IMR-90 (cell line): ENCODE measurements at regions not wholly inside any gene's neighbourhood (a gene's known extent, or its start where the extent isn't known, plus 50 kb on each side); places are given as distances from the start of the nearest gene placed in this dataset.

Experiments used
- ATAC-seq: fragments of 200-7000 bp; cut with Tn5 transposase; 2 replicates; pipeline ENCODE4 v1.9.1; 2020; ENCODE audit warnings: low read depth, mild to moderate bottlenecking, moderate library complexity
- BruUV-seq: library from RNA; stranded (reverse); fragments of 400-500 nt; replicated peaks from 2 replicates; lab custom pipeline; 2021; lab: Mats Ljungman, UMichigan
- CTCF ChIA-PET: fragments of 300-600 bp; formaldehyde crosslinking; extraction: SDS; loops from one replicate; lab custom pipeline; 2021; ENCODE audit warnings: antibody characterized with exemption; lab: Yijun Ruan, JAX
- POLR2A ChIA-PET: fragments of 300-600 bp; sonication (Branson Sonifier 250); formaldehyde crosslinking; loops from one replicate; lab custom pipeline; 2022; ENCODE audit warnings: antibody characterized with exemption; ENCODE audit not compliant: unreplicated experiment; lab: Charles Lee
- DNase-seq: peaks from one replicate; pipeline ENCODE4 v3.0.0; 2013
- H2AFZ ChIP-seq: replicated peaks from 2 replicates; pipeline ENCODE3; 2013; ENCODE audit warnings: low read length, mild to moderate bottlenecking; ENCODE audit not compliant: poor library complexity
- H2AK5ac ChIP-seq: 2 replicates; pipeline ENCODE4 v1.6.1; 2013; ENCODE audit warnings: low read depth, low read length, inconsistent platforms
- H2AK9ac ChIP-seq: replicated peaks from 2 replicates; pipeline ENCODE3; 2013; ENCODE audit warnings: mild to moderate bottlenecking, low read depth, low read length, moderate library complexity; ENCODE audit not compliant: poor library complexity
- H2BK120ac ChIP-seq: 2 replicates; pipeline ENCODE4 v1.6.1; 2013; ENCODE audit warnings: low read depth, low read length, inconsistent platforms
- H2BK15ac ChIP-seq: 3 replicates; pipeline ENCODE4 v1.6.1; 2013; ENCODE audit warnings: low read depth, low read length, inconsistent platforms
- H2BK20ac ChIP-seq: 2 replicates; pipeline ENCODE4 v1.6.1; 2013; ENCODE audit warnings: low read depth, mild to moderate bottlenecking, inconsistent platforms, low read length, moderate library complexity
- H2BK5ac ChIP-seq: 2 replicates; pipeline ENCODE4 v1.6.1; 2013; ENCODE audit warnings: mild to moderate bottlenecking, low read depth, low read length, inconsistent platforms; ENCODE audit not compliant: poor library complexity, severe bottlenecking
- H3K14ac ChIP-seq: replicated peaks from 2 replicates; pipeline ENCODE4 v1.6.1; 2013; ENCODE audit warnings: low read depth, low read length, inconsistent platforms
- H3K18ac ChIP-seq: 2 replicates; pipeline ENCODE4 v1.6.1; 2013; ENCODE audit warnings: low read depth, low read length, control low read depth
- H3K23ac ChIP-seq: 2 replicates; pipeline ENCODE4 v1.6.1; 2013; ENCODE audit warnings: low read depth, low read length, inconsistent platforms
- H3K27ac ChIP-seq: 2 replicates; pipeline ENCODE4 v1.5.1; 2013; ENCODE audit warnings: mild to moderate bottlenecking, control low read depth, low read length; ENCODE audit not compliant: insufficient read depth
- H3K27me3 ChIP-seq: 2 replicates; pipeline ENCODE4 v1.6.1; 2013; ENCODE audit warnings: low read length; ENCODE audit not compliant: control insufficient read depth, insufficient read depth
- H3K36me3 ChIP-seq: 2 replicates; pipeline ENCODE4 v1.6.1; 2013; ENCODE audit warnings: low read length, mixed read lengths; ENCODE audit not compliant: control insufficient read depth, insufficient read depth
- H3K4ac ChIP-seq: 2 replicates; pipeline ENCODE4 v1.6.1; 2013; ENCODE audit warnings: low read depth, low read length, inconsistent platforms
- H3K4me1 ChIP-seq: 2 replicates; pipeline ENCODE4 v1.6.1; 2013; ENCODE audit warnings: low read length, mixed read lengths; ENCODE audit not compliant: control insufficient read depth, insufficient read depth
- H3K4me2 ChIP-seq: 2 replicates; pipeline ENCODE4 v1.6.1; 2013; ENCODE audit warnings: low read depth, mild to moderate bottlenecking, control low read depth, low read length, moderate library complexity
- H3K4me3 ChIP-seq: 2 replicates; pipeline ENCODE4 v1.5.1; 2013; ENCODE audit warnings: low read depth, mild to moderate bottlenecking, control low read depth, low read length, moderate library complexity; ENCODE audit not compliant: insufficient read depth
- H3K56ac ChIP-seq: 2 replicates; pipeline ENCODE4 v1.6.1; 2013; ENCODE audit warnings: low read length, inconsistent platforms; ENCODE audit not compliant: insufficient read depth; ENCODE audit errors: extremely low read depth
- H3K79me1 ChIP-seq, 2 experiments: 2 replicates each; pipeline ENCODE4 v1.6.1; 2013; ENCODE audit warnings: low read length in 2 of 2, inconsistent platforms in 1 of 2, low read depth in 1 of 2
- H3K9ac ChIP-seq: 2 replicates; pipeline ENCODE4 v1.6.1; 2013; ENCODE audit warnings: low read depth, low read length, control low read depth
- H3K9me1 ChIP-seq: 2 replicates; pipeline ENCODE4 v1.6.1; 2013; ENCODE audit warnings: low read length, inconsistent platforms; ENCODE audit not compliant: insufficient read depth
- H3K9me3 ChIP-seq: 2 replicates; pipeline ENCODE4 v1.6.1; 2013; ENCODE audit warnings: low read length; ENCODE audit not compliant: control insufficient read depth, insufficient read depth
- H4K20me1 ChIP-seq: 2 replicates; pipeline ENCODE4 v1.6.1; 2013; ENCODE audit warnings: low read length, inconsistent platforms; ENCODE audit not compliant: insufficient read depth
- H4K5ac ChIP-seq: 2 replicates; pipeline ENCODE4 v1.6.1; 2013; ENCODE audit warnings: mild to moderate bottlenecking, low read depth, low read length, control low read depth
- H4K8ac ChIP-seq, 2 experiments: 2 replicates each; pipeline ENCODE4 v1.6.1; 2013; ENCODE audit warnings: low read depth in 2 of 2, low read length in 2 of 2, control low read depth in 1 of 2, inconsistent platforms in 1 of 2
- H4K91ac ChIP-seq: 2 replicates; pipeline ENCODE4 v1.6.1; 2013; ENCODE audit warnings: low read depth, low read length, inconsistent platforms; ENCODE audit not compliant: insufficient read depth
- CEBPB ChIP-seq: IDR thresholded peaks from 2 replicates; pipeline ENCODE4 v1.6.1; 2012; ENCODE audit warnings: low read depth, low read length, improper control_type of control experiment
- CHD1 ChIP-seq: IDR thresholded peaks from 2 replicates; pipeline ENCODE4 v1.6.1; 2012; ENCODE audit warnings: low read depth, low read length, improper control_type of control experiment
- CTCF ChIP-seq: conservative IDR thresholded peaks from 2 replicates; pipeline ENCODE4 v1.5.1; 2012; ENCODE audit warnings: mild to moderate bottlenecking, low read depth, low read length, improper control_type of control experiment
- RAD21 ChIP-seq: IDR thresholded peaks from 2 replicates; pipeline ENCODE4 v1.6.1; 2012; ENCODE audit warnings: low read length, improper control_type of control experiment
- SMC3 ChIP-seq: fragments of 150-350 bp; IDR thresholded peaks from 2 replicates; pipeline ENCODE4 v1.6.1; 2016; ENCODE audit warnings: low read depth, mild to moderate bottlenecking, antibody characterized with exemption, low read length, moderate library complexity
- USF2 ChIP-seq: fragments of 150-350 bp; IDR thresholded peaks from 2 replicates; pipeline ENCODE4 v1.6.1; 2017; ENCODE audit warnings: mild to moderate bottlenecking, antibody characterized with exemption, low read length, low read depth
- WGBS, 2 experiments: methylation state at CpG; one replicate each; pipeline versions ENCODE4 v1.1.5 to v1.1.7; 2013; ENCODE audit warnings: missing lambda C conversion rate in 2 of 2; ENCODE audit not compliant: insufficient read length in 1 of 2; ENCODE audit errors: extremely low coverage in 2 of 2; 5-methylcytosine and 5-hydroxymethylcytosine counted together
- dilution Hi-C: fragments of 300-500 bp; cut with HindIII; formaldehyde crosslinking; loops from one replicate; pipeline ENCODE4 v1.14.3; 2018; ENCODE audit warnings: low sequenced_read_pairs; ENCODE audit not compliant: unreplicated experiment
- in situ Hi-C: fragments of 300-500 bp; cut with MboI; formaldehyde crosslinking; loops from 3 replicates; pipeline ENCODE4 v1.14.3; 2019; ENCODE audit warnings: low sequenced_read_pairs, inconsistent platforms, mixed read lengths
- intact Hi-C: fragments of 100-400 bp; cut with micrococcal nuclease; formaldehyde crosslinking; loops from 2 replicates; pipeline ENCODE4 v1.10.0; 2022
- TF ChIP-seq, protein P1 (sequence below): fragments of 150-350 bp; IDR thresholded peaks from 2 replicates; pipeline ENCODE4 v1.6.1; 2016; ENCODE audit warnings: low read depth, mild to moderate bottlenecking, low read length, moderate library complexity, borderline replicate concordance

DNA sequence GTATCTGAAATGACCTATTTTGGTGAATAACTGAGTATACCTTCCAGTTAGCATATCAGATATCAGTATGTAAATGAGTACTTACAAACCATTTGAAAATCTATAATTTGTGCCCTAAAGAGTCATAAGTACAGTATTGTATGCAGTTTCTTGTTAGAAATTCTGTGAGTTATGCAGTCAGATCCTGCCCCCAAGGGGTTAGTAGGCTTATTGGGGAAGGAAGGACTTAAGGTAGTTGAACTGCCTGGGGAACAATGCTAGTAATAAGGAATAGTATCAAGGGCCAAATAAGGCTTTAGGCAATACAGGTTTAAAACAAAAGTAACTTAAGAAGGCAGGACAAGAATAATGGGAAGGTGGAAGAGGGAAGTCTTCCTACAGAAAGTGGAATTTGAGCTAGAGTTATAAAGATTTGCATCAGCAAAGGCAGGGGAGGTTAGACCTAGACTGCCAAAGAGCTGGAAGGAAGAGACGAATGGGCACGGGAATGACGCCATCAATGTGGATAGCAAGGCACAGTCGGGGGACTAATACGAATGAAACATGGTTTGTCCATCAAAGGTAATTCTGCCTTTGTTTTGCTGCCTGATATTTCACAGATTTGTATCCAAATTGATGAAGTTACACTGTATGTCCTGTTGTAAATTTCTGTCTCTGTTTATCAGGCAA is 182.9 kb upstream of the DPYD start:
- intact Hi-C loops (loop anchor here (5.0 kb wide), 1 partner anchor 51 kb away; no protein-coding TSS in a partner anchor), in situ Hi-C loops (no loop called here), dilution Hi-C loops (no loop called here)
- peak overlapping the region; percentile 11; the same call in 1 of the 2 replicates for H2BK20ac ChIP-seq
- H3K18ac ChIP-seq = no peak overlapping the region
- 0 out of 2 replicates have a peak overlapping the region, but pooled peaks have one; percentile 16 for H2BK120ac ChIP-seq
- no peak overlapping the region for H3K4me3 ChIP-seq
- H3K56ac ChIP-seq = no peak overlapping the region
- H3K4me1 ChIP-seq = peaks cover 4% of the 10 kb centered on the region
- H4K91ac ChIP-seq = no peak overlapping the region
- no TSS peak for BruUV-seq
- no peak overlapping the region for H2AK9ac ChIP-seq
- ChIA-PET CTCF (interaction anchor here (0.6 to 1.1 kb wide), 3 partner anchors 13 to 364 kb away, joined by 3 read pairs; no protein-coding TSS in a partner anchor), POLR2A (no interaction called here)
- peaks cover 12% of the 10 kb centered on the region for H3K9me3 ChIP-seq
- H3K27me3 ChIP-seq = no peaks in the 10 kb centered on the region
- no peak overlapping the region for H4K5ac ChIP-seq
- H2AK5ac ChIP-seq = peak overlapping the region; percentile 77; the same call in 1 of the 2 replicates
- WGBS, 2 experiments = 68% methylated on average over 5 of the region's 5 CpGs; no CpG with 5 or more reads in 1 of the 2 experiments
- no peaks in the 10 kb centered on the region for H4K20me1 ChIP-seq
- no peak overlapping the region for H2AFZ ChIP-seq
- H2BK5ac ChIP-seq = no peak overlapping the region
- 0 out of 2 replicates have a peak, but pooled peaks have one; percentile 17 for ATAC-seq
- H3K23ac ChIP-seq = no peak overlapping the region
- H3K79me1 ChIP-seq = no peaks in the 10 kb centered on the region
- no peak overlapping the region for H3K9ac ChIP-seq
- 0 out of 2 replicates have a peak overlapping the region, but pooled peaks have one; percentile 24 for H3K14ac ChIP-seq
- H3K4me2 ChIP-seq = no peak overlapping the region
- H3K9me1 ChIP-seq = peaks cover 7% of the 10 kb centered on the region; the same call in 1 of the 2 replicates
- H2BK15ac ChIP-seq = no peak overlapping the region
- no peak overlapping the region for H3K27ac ChIP-seq
- DNase-seq = peak; percentile 43
- H4K8ac ChIP-seq = peak overlapping the region in 1 of 2 experiments; percentile 30; a peak in 1 of 4 replicates
- no peak for TF ChIP-seq USF2
- TF ChIP-seq CHD1 = no peak
- no peak for TF ChIP-seq SMC3
- TF ChIP-seq, protein P1, sequence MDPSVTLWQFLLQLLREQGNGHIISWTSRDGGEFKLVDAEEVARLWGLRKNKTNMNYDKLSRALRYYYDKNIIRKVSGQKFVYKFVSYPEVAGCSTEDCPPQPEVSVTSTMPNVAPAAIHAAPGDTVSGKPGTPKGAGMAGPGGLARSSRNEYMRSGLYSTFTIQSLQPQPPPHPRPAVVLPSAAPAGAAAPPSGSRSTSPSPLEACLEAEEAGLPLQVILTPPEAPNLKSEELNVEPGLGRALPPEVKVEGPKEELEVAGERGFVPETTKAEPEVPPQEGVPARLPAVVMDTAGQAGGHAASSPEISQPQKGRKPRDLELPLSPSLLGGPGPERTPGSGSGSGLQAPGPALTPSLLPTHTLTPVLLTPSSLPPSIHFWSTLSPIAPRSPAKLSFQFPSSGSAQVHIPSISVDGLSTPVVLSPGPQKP = no peak
- peak; percentile 12; the same call in 1 of the 2 replicates for TF ChIP-seq RAD21
- TF ChIP-seq CEBPB = no peak
- no peak for TF ChIP-seq CTCF
- H3K36me3 ChIP-seq = no peaks in the 10 kb centered on the region
- H3K4ac ChIP-seq = 0 out of 2 replicates have a peak overlapping the region, but pooled peaks have one; percentile 26
